Activated CD4-positive, alpha-beta memory T cell treated with anti-CD3 and anti-CD28 coated beads for 36 hours (primary cell): ENCODE measurements at regions not wholly inside any gene's neighbourhood (a gene's known extent, or its start where the extent isn't known, plus 50 kb on each side); places are given as distances from the start of the nearest gene placed in this dataset.
"Not testable (repeated sequence)": the region's sequence is repeated elsewhere in the genome, so short reads cannot be mapped to it uniquely, and the experiment has no call there.

ENCODE experiments used
- CTCF ChIA-PET: fragments of 350-600 bp; sonication (Branson Sonifier 250); formaldehyde crosslinking; loops from one replicate; lab custom pipeline; 2021; ENCODE audit warnings: antibody characterized with exemption, inconsistent platforms; lab: Charles Lee
- POLR2A ChIA-PET: fragments of 350-600 bp; sonication (Branson Sonifier 250); formaldehyde crosslinking; loops from one replicate; lab custom pipeline; 2021; ENCODE audit warnings: antibody characterized with exemption; lab: Charles Lee
- DNase-seq: peaks from one replicate; pipeline ENCODE4 v3.0.0-alpha.2; 2020
- H3K27ac Mint-ChIP-seq: one replicate; pipeline ENCODE4 v1.8.0; 2021; ENCODE audit warnings: mixed read lengths
- H3K27me3 Mint-ChIP-seq: one replicate; pipeline ENCODE4 v1.8.0; 2021; ENCODE audit warnings: mixed read lengths
- H3K36me3 Mint-ChIP-seq: one replicate; pipeline ENCODE4 v1.8.0; 2021; ENCODE audit warnings: mixed read lengths
- H3K4me1 Mint-ChIP-seq: one replicate; pipeline ENCODE4 v1.8.0; 2021; ENCODE audit warnings: low read depth, mixed read lengths
- H3K4me3 Mint-ChIP-seq: one replicate; pipeline ENCODE4 v1.8.0; 2021; ENCODE audit warnings: mild to moderate bottlenecking, mixed read lengths
- H3K9me3 Mint-ChIP-seq: one replicate; pipeline ENCODE4 v1.8.0; 2021; ENCODE audit warnings: mixed read lengths
- intact Hi-C: fragments of 100-400 bp; cut with micrococcal nuclease; formaldehyde crosslinking; loops from one replicate; pipeline ENCODE4 v1.15.1; 2023

GRCh38 chr4:100872811-100873210, 355.0 kb upstream of the EMCN start:
- intact Hi-C loops, result no loop called here
- H3K4me3 Mint-ChIP-seq, result no peak overlapping the region
- H3K36me3 Mint-ChIP-seq, result no peaks in the 10 kb centered on the region
- ChIA-PET POLR2A (no interaction called here), CTCF (no interaction called here)
- H3K4me1 Mint-ChIP-seq, result no peaks in the 10 kb centered on the region
- no peaks in the 10 kb centered on the region for H3K9me3 Mint-ChIP-seq
- H3K27ac Mint-ChIP-seq, result no peak overlapping the region
- DNase-seq, result no peak
- H3K27me3 Mint-ChIP-seq, result peaks cover 4% of the 10 kb centered on the region

- Mint-ChIP-seq H3K27ac (no peak overlapping the region), H3K4me1 (no peaks in the 10 kb centered on the region), H3K36me3 (peaks cover 3% of the 10 kb centered on the region), H3K27me3 (peaks cover 8% of the 10 kb centered on the region), H3K4me3 (no peak overlapping the region), H3K9me3 (peaks cover 3% of the 10 kb centered on the region)
- CTCF ChIA-PET, result interaction anchor here (0.6 kb wide), 1 partner anchor 35 kb away, joined by 3 read pairs; no protein-coding TSS in a partner anchor
- DNase-seq, result no peak
- POLR2A ChIA-PET, result no interaction called here
- intact Hi-C loops, result no loop called here
These were observed 353.3 kb upstream of the EMCN start for GRCh38 chr4:100870940-100871772.

GRCh38 chr4:100869276-100869675, 351.5 kb upstream of the EMCN start:
- peaks cover 8% of the 10 kb centered on the region for H3K27me3 Mint-ChIP-seq
- H3K4me3 Mint-ChIP-seq, result no peak overlapping the region
- H3K27ac Mint-ChIP-seq, result no peak overlapping the region
- peaks cover 5% of the 10 kb centered on the region for H3K9me3 Mint-ChIP-seq
- DNase-seq, result no peak
- H3K36me3 Mint-ChIP-seq, result peaks cover 3% of the 10 kb centered on the region
- H3K4me1 Mint-ChIP-seq, result no peaks in the 10 kb centered on the region
- intact Hi-C loops, result no loop called here
- POLR2A ChIA-PET, result no interaction called here
- CTCF ChIA-PET, result no interaction called here

- H3K36me3 Mint-ChIP-seq, H3K4me3 Mint-ChIP-seq, H3K27me3 Mint-ChIP-seq, CTCF ChIA-PET, DNase-seq, POLR2A ChIA-PET, H3K4me1 Mint-ChIP-seq, H3K27ac Mint-ChIP-seq, intact Hi-C loops: not testable (repeated sequence)
- peaks cover 11% of the 10 kb centered on the region for H3K9me3 Mint-ChIP-seq
These were observed 350.5 kb upstream of the EMCN start for GRCh38 chr4:100868281-100868680.

GRCh38 chr4:100852326-100852725, 334.5 kb upstream of the EMCN start:
- no peak for DNase-seq
- Mint-ChIP-seq H3K27ac (no peak overlapping the region), H3K27me3 (no peaks in the 10 kb centered on the region), H3K4me1 (no peaks in the 10 kb centered on the region), H3K36me3 (no peaks in the 10 kb centered on the region), H3K4me3 (no peak overlapping the region), H3K9me3 (no peaks in the 10 kb centered on the region)
- POLR2A ChIA-PET, result no interaction called here
- intact Hi-C loops, result no loop called here
- CTCF ChIA-PET, result no interaction called here

GRCh38 chr4:100849319-100849718, 331.5 kb upstream of the EMCN start:
- no peaks in the 10 kb centered on the region for H3K27me3 Mint-ChIP-seq
- no peak overlapping the region for H3K27ac Mint-ChIP-seq
- no peak overlapping the region for H3K4me3 Mint-ChIP-seq
- no peak for DNase-seq
- no peaks in the 10 kb centered on the region for H3K36me3 Mint-ChIP-seq
- intact Hi-C loops, result loop anchor here (1.0 kb wide), 1 partner anchor 26 kb away; no protein-coding TSS in a partner anchor
- ChIA-PET POLR2A (no interaction called here), CTCF (interaction anchor here (1.2 to 1.5 kb wide), 2 partner anchors 9 to 882 kb away, joined by 5 read pairs; no protein-coding TSS in a partner anchor)
- H3K9me3 Mint-ChIP-seq, result no peaks in the 10 kb centered on the region
- H3K4me1 Mint-ChIP-seq, result no peaks in the 10 kb centered on the region

GRCh38 chr4:100848841-100849240, 331.0 kb upstream of the EMCN start:
- POLR2A ChIA-PET, result no interaction called here
- peak; percentile 36 for DNase-seq
- Mint-ChIP-seq H3K36me3 (no peaks in the 10 kb centered on the region), H3K9me3 (no peaks in the 10 kb centered on the region), H3K4me1 (no peaks in the 10 kb centered on the region), H3K27ac (no peak overlapping the region), H3K27me3 (no peaks in the 10 kb centered on the region), H3K4me3 (no peak overlapping the region)
- CTCF ChIA-PET, result interaction anchor here (1.2 to 1.5 kb wide), 2 partner anchors 8 to 882 kb away, joined by 5 read pairs; no protein-coding TSS in a partner anchor
- intact Hi-C loops, result loop anchor here (1.0 kb wide), 1 partner anchor 26 kb away; no protein-coding TSS in a partner anchor

- no peak overlapping the region for H3K27ac Mint-ChIP-seq
- H3K4me1 Mint-ChIP-seq, result no peaks in the 10 kb centered on the region
- no peak for DNase-seq
- no peak overlapping the region for H3K4me3 Mint-ChIP-seq
- intact Hi-C loops, result no loop called here
- H3K36me3 Mint-ChIP-seq, result no peaks in the 10 kb centered on the region
- POLR2A ChIA-PET, result no interaction called here
- H3K9me3 Mint-ChIP-seq, result no peaks in the 10 kb centered on the region
- H3K27me3 Mint-ChIP-seq, result no peaks in the 10 kb centered on the region
- CTCF ChIA-PET, result no interaction called here
These were observed 326.1 kb upstream of the EMCN start for GRCh38 chr4:100843910-100844309.

GRCh38 chr4:100842856-100843255, 325.0 kb upstream of the EMCN start:
- no peak for DNase-seq
- POLR2A ChIA-PET, result no interaction called here
- no peaks in the 10 kb centered on the region for H3K36me3 Mint-ChIP-seq
- intact Hi-C loops, result no loop called here
- H3K9me3 Mint-ChIP-seq, result no peaks in the 10 kb centered on the region
- no peaks in the 10 kb centered on the region for H3K4me1 Mint-ChIP-seq
- no peak overlapping the region for H3K4me3 Mint-ChIP-seq
- H3K27ac Mint-ChIP-seq, result no peak overlapping the region
- CTCF ChIA-PET, result no interaction called here
- H3K27me3 Mint-ChIP-seq, result peaks cover 4% of the 10 kb centered on the region

- Mint-ChIP-seq H3K27ac (no peak overlapping the region), H3K9me3 (no peaks in the 10 kb centered on the region), H3K27me3 (peaks cover 4% of the 10 kb centered on the region), H3K36me3 (no peaks in the 10 kb centered on the region), H3K4me1 (no peaks in the 10 kb centered on the region), H3K4me3 (no peak overlapping the region)
- ChIA-PET POLR2A (no interaction called here), CTCF (interaction anchor here (0.7 kb wide), 1 partner anchor 374 kb away, joined by 3 read pairs; no protein-coding TSS in a partner anchor)
- intact Hi-C loops, result no loop called here
- no peak for DNase-seq
These were observed 324.1 kb upstream of the EMCN start for GRCh38 chr4:100841911-100842310.

- no peak overlapping the region for H3K4me3 Mint-ChIP-seq
- no peaks in the 10 kb centered on the region for H3K4me1 Mint-ChIP-seq
- H3K27me3 Mint-ChIP-seq, result peaks cover 4% of the 10 kb centered on the region
- no peak overlapping the region for H3K27ac Mint-ChIP-seq
- ChIA-PET CTCF (interaction anchor here (1.6 kb wide), 1 partner anchor 9 kb away, joined by 5 read pairs; no protein-coding TSS in a partner anchor), POLR2A (no interaction called here)
- intact Hi-C loops, result no loop called here
- no peak for DNase-seq
- H3K36me3 Mint-ChIP-seq, result no peaks in the 10 kb centered on the region
- H3K9me3 Mint-ChIP-seq, result no peaks in the 10 kb centered on the region
These were observed 321.9 kb upstream of the EMCN start for GRCh38 chr4:100839712-100840111.

- intact Hi-C loops, result no loop called here
- Mint-ChIP-seq H3K27me3 (peaks cover 4% of the 10 kb centered on the region), H3K27ac (no peak overlapping the region), H3K4me1 (no peaks in the 10 kb centered on the region), H3K4me3 (no peak overlapping the region), H3K36me3 (no peaks in the 10 kb centered on the region), H3K9me3 (no peaks in the 10 kb centered on the region)
- ChIA-PET CTCF (no interaction called here), POLR2A (no interaction called here)
- no peak for DNase-seq
These were observed 320.5 kb upstream of the EMCN start for GRCh38 chr4:100838286-100838685.

GRCh38 chr4:100836929-100837328, 319.1 kb upstream of the EMCN start:
- no peak overlapping the region for H3K4me3 Mint-ChIP-seq
- POLR2A ChIA-PET, result no interaction called here
- intact Hi-C loops, result no loop called here
- peaks cover 4% of the 10 kb centered on the region for H3K27me3 Mint-ChIP-seq
- CTCF ChIA-PET, result no interaction called here
- no peaks in the 10 kb centered on the region for H3K4me1 Mint-ChIP-seq
- H3K27ac Mint-ChIP-seq, result no peak overlapping the region
- DNase-seq, result no peak
- H3K36me3 Mint-ChIP-seq, result no peaks in the 10 kb centered on the region
- no peaks in the 10 kb centered on the region for H3K9me3 Mint-ChIP-seq
